SK-N-SH (cell line): ENCODE measurements at regions not wholly inside any gene's neighbourhood (a gene's known extent, or its start where the extent isn't known, plus 50 kb on each side); places are given as distances from the start of the nearest gene placed in this dataset.

ENCODE experiments used
- CHD2 ChIP-seq: fragments of 150-350 bp; IDR thresholded peaks from 2 replicates; pipeline ENCODE4 v1.6.1; 2018; ENCODE audit warnings: low read length; ENCODE audit not compliant: partially characterized antibody
- MXI1 ChIP-seq: IDR thresholded peaks from 2 replicates; pipeline ENCODE4 v1.6.1; 2012; ENCODE audit warnings: mild to moderate bottlenecking, low read depth, low read length, improper control_type of control experiment
- POLR2AphosphoS5 ChIP-seq: IDR thresholded peaks from 2 replicates; pipeline ENCODE4 v1.6.1; 2012; ENCODE audit warnings: low read depth, low read length
- SIN3A ChIP-seq: IDR thresholded peaks from 2 replicates; pipeline ENCODE4 v1.6.1; 2012; ENCODE audit warnings: low read depth, mild to moderate bottlenecking, low read length, moderate library complexity, borderline replicate concordance
- TF ChIP-seq, protein P1 (sequence below): IDR thresholded peaks from 2 replicates; pipeline ENCODE4; 2012
- TF ChIP-seq, protein P2 (sequence below): fragments of 200-600 bp; sonication (generic); IDR thresholded peaks from 2 replicates; pipeline ENCODE4 v1.6.1; 2017; ENCODE audit warnings: antibody characterized with exemption, mild to moderate bottlenecking, moderate library complexity

DNA sequence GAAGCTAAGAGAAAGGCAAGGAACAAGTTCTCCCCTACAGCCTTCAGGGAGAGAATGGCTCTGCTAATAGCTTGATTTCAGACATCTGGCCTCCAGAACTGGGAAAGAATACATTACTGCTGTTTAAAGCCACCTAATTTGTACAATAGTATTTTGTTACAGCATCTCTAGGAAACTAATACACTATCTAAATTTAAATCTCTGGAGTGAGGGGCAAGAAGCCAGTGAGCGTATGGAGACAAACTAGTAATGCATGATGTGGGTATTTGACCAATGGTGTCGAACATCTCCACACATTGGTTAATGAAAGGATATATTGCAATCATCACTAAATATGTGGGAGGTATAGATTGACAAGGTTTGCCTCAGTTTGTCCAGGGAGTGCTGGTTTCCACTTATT is 451.5 kb downstream of the EPM2A start:
- TF ChIP-seq SIN3A: no peak
- TF ChIP-seq, protein P1, sequence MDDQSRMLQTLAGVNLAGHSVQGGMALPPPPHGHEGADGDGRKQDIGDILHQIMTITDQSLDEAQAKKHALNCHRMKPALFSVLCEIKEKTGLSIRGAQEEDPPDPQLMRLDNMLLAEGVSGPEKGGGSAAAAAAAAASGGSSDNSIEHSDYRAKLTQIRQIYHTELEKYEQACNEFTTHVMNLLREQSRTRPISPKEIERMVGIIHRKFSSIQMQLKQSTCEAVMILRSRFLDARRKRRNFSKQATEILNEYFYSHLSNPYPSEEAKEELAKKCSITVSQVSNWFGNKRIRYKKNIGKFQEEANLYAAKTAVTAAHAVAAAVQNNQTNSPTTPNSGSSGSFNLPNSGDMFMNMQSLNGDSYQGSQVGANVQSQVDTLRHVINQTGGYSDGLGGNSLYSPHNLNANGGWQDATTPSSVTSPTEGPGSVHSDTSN: no peak
- TF ChIP-seq, protein P2, sequence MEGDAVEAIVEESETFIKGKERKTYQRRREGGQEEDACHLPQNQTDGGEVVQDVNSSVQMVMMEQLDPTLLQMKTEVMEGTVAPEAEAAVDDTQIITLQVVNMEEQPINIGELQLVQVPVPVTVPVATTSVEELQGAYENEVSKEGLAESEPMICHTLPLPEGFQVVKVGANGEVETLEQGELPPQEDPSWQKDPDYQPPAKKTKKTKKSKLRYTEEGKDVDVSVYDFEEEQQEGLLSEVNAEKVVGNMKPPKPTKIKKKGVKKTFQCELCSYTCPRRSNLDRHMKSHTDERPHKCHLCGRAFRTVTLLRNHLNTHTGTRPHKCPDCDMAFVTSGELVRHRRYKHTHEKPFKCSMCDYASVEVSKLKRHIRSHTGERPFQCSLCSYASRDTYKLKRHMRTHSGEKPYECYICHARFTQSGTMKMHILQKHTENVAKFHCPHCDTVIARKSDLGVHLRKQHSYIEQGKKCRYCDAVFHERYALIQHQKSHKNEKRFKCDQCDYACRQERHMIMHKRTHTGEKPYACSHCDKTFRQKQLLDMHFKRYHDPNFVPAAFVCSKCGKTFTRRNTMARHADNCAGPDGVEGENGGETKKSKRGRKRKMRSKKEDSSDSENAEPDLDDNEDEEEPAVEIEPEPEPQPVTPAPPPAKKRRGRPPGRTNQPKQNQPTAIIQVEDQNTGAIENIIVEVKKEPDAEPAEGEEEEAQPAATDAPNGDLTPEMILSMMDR: no peak
- no peak for TF ChIP-seq MXI1
- TF ChIP-seq POLR2AphosphoS5: no peak
- no peak for TF ChIP-seq CHD2
